Stimulated activated CD8-positive, alpha-beta memory T cell treated with anti-CD3 and anti-CD28 coated beads, Interleukin-12 subunit alpha, Interleukin-12 subunit beta, amount 100 ng/mL, for 4 hours (primary cell): ENCODE measurements at regions not wholly inside any gene's neighbourhood (a gene's known extent, or its start where the extent isn't known, plus 50 kb on each side); places are given as distances from the start of the nearest gene placed in this dataset.

Experiments
- DNase-seq: peaks from one replicate; pipeline ENCODE4 v3.0.0-alpha.2; 2020; ENCODE audit warnings: low read depth

- DNase-seq = no peak
These were observed 78.5 kb upstream of the BCL6 start for GRCh38 chr3:187823746-187824145.

GRCh38 chr3:187827723-187828122 is 82.5 kb upstream of the BCL6 start:
- DNase-seq = no peak

GRCh38 chr3:187828579-187829452 is 83.5 kb upstream of the BCL6 start:
- DNase-seq = no peak

- DNase-seq = no peak
These were observed 84.9 kb upstream of the BCL6 start for GRCh38 chr3:187830181-187830580.

GRCh38 chr3:187831125-187832051 is 86.1 kb upstream of the BCL6 start:
- DNase-seq = no peak

GRCh38 chr3:187832202-187832601 is 86.9 kb upstream of the BCL6 start:
- DNase-seq = no peak

GRCh38 chr3:187833375-187833774 is 88.1 kb upstream of the BCL6 start:
- no peak for DNase-seq

GRCh38 chr3:187833799-187834578 is 88.7 kb upstream of the BCL6 start:
- no peak for DNase-seq

GRCh38 chr3:187836823-187837770 is 91.8 kb upstream of the BCL6 start:
- DNase-seq = no peak

- DNase-seq = no peak
These were observed 92.8 kb upstream of the BCL6 start for GRCh38 chr3:187838016-187838540.

GRCh38 chr3:187839422-187839821 is 94.2 kb upstream of the BCL6 start:
- no peak for DNase-seq

GRCh38 chr3:187840856-187841255 is 95.6 kb upstream of the BCL6 start:
- DNase-seq = no peak

GRCh38 chr3:187841560-187841959 is 96.3 kb upstream of the BCL6 start:
- no peak for DNase-seq

GRCh38 chr3:187843654-187844053 is 98.4 kb upstream of the BCL6 start:
- no peak for DNase-seq

- no peak for DNase-seq
These were observed 99.4 kb upstream of the BCL6 start for GRCh38 chr3:187844708-187845107.

GRCh38 chr3:187845826-187846225 is 100.6 kb upstream of the BCL6 start:
- no peak for DNase-seq

GRCh38 chr3:187848401-187848800 is 103.1 kb upstream of the BCL6 start:
- no peak for DNase-seq

- no peak for DNase-seq
These were observed 103.9 kb upstream of the BCL6 start for GRCh38 chr3:187849016-187849654.

GRCh38 chr3:187850258-187850921 is 105.1 kb upstream of the BCL6 start:
- DNase-seq = no peak
